HG02973 (cell line): ENCODE measurements at regions not wholly inside any gene's neighbourhood (a gene's known extent, or its start where the extent isn't known, plus 50 kb on each side); places are given as distances from the start of the nearest gene placed in this dataset.
"Not testable (repeated sequence)": the region's sequence is repeated elsewhere in the genome, so short reads cannot be mapped to it uniquely, and the experiment has no call there.

Experiments used
- ATAC-seq: cut with Tn5 transposase; IDR thresholded peaks from one replicate; pipeline ENCODE4 v1.9.1; 2021; ENCODE audit warnings: moderate library complexity; ENCODE audit not compliant: unreplicated experiment

- ATAC-seq: no peak
Observed at GRCh38 chr3:127420829-127421228, 133.0 kb upstream of the PRR20G start.

- no peak for ATAC-seq
Observed at GRCh38 chr3:127419641-127420553, 132.1 kb upstream of the PRR20G start.

GRCh38 chr3:127419182-127419581 lies 131.3 kb upstream of the PRR20G start:
- ATAC-seq: no peak

- no peak for ATAC-seq
Observed at GRCh38 chr3:127418560-127419147, 130.8 kb upstream of the PRR20G start.

GRCh38 chr3:127417709-127418559 lies 130.1 kb upstream of the PRR20G start:
- ATAC-seq: no peak

- ATAC-seq: no peak
Observed at GRCh38 chr3:127413871-127414270, 126.0 kb upstream of the PRR20G start.

- ATAC-seq: no peak
Observed at GRCh38 chr3:127413318-127413673, 125.5 kb upstream of the PRR20G start.

- ATAC-seq: no peak
Observed at GRCh38 chr3:127412578-127413317, 124.9 kb upstream of the PRR20G start.

- not testable (repeated sequence) for ATAC-seq
Observed at GRCh38 chr3:127411875-127412274, 124.0 kb upstream of the PRR20G start.

- no peak for ATAC-seq
Observed at GRCh38 chr3:127411083-127411727, 123.4 kb upstream of the PRR20G start.

GRCh38 chr3:127410678-127411077 lies 122.8 kb upstream of the PRR20G start:
- no peak for ATAC-seq

- no peak for ATAC-seq
Observed at GRCh38 chr3:127410137-127410488, 122.3 kb upstream of the PRR20G start.

GRCh38 chr3:127409421-127410136 lies 121.7 kb upstream of the PRR20G start:
- no peak for ATAC-seq

GRCh38 chr3:127408684-127409420 lies 121.0 kb upstream of the PRR20G start:
- ATAC-seq: no peak

- no peak for ATAC-seq
Observed at GRCh38 chr3:127408022-127408683, 120.3 kb upstream of the PRR20G start.

GRCh38 chr3:127407026-127407939 lies 119.4 kb upstream of the PRR20G start:
- no peak for ATAC-seq

- ATAC-seq: no peak
Observed at GRCh38 chr3:127406309-127407025, 118.6 kb upstream of the PRR20G start.
